A549 (cell line): ENCODE measurements at regions not wholly inside any gene's neighbourhood (a gene's known extent, or its start where the extent isn't known, plus 50 kb on each side); places are given as distances from the start of the nearest gene placed in this dataset.

ENCODE experiments used
- CHD2 ChIP-seq: fragments of 150-350 bp; IDR thresholded peaks from 2 replicates; pipeline ENCODE4 v1.6.1; 2014; ENCODE audit warnings: low read length; ENCODE audit not compliant: partially characterized antibody
- EP300 ChIP-seq, 2 experiments: fragments of >200 bp; sonication (Bioruptor Twin); formaldehyde crosslinking; IDR thresholded peaks; 2 replicates in 1 of 2; 3 replicates in 1 of 2; pipeline ENCODE4 v1.6.1; 2016 to 2017
- JUN ChIP-seq, 2 experiments: fragments of >200 bp; sonication (Bioruptor Twin); formaldehyde crosslinking; IDR thresholded peaks; 2 replicates in 1 of 2; 3 replicates in 1 of 2; pipeline ENCODE4 v1.6.1; 2016 to 2017
- KDM1A ChIP-seq: fragments of 200-600 bp; sonication (generic); IDR thresholded peaks from 2 replicates; pipeline ENCODE4 v1.6.1; 2016; ENCODE audit warnings: low read depth, mild to moderate bottlenecking
- NPAS2 ChIP-seq: fragments of 250-450 bp; sonication (Bioruptor Pico); IDR thresholded peaks from 2 replicates; pipeline ENCODE4 v1.8.0; 2022; ENCODE audit warnings: mild to moderate bottlenecking, moderate library complexity, borderline replicate concordance
- POLR2A ChIP-seq: IDR thresholded peaks from 2 replicates; pipeline ENCODE4 v1.6.1; 2012; ENCODE audit warnings: mild to moderate bottlenecking, low read length
- RAD21 ChIP-seq, 2 experiments: fragments of >200 bp in 1 of 2; sonication (Bioruptor Twin) in 1 of 2; formaldehyde crosslinking in 1 of 2; IDR thresholded peaks in 1 of 2; conservative IDR thresholded peaks in 1 of 2; 2 replicates in 1 of 2; 3 replicates in 1 of 2; pipeline ENCODE4 v1.6.1; 2012 to 2018; ENCODE audit warnings: inconsistent platforms in 1 of 2
- ZC3H11A ChIP-seq: fragments of 450-650 bp; IDR thresholded peaks from 2 replicates; pipeline ENCODE4 v1.6.1; 2014; ENCODE audit warnings: antibody characterized with exemption, mild to moderate bottlenecking
- TF ChIP-seq, protein P1 (sequence below): fragments of >200 bp; sonication (Bioruptor Twin); formaldehyde crosslinking; IDR thresholded peaks from 3 replicates; pipeline ENCODE4 v1.5.1; 2016
- TF ChIP-seq, protein P2 (sequence below): fragments of 450-650 bp; IDR thresholded peaks from 2 replicates; pipeline ENCODE4 v1.6.1; 2014; ENCODE audit warnings: antibody characterized with exemption

- TF ChIP-seq, protein P1, sequence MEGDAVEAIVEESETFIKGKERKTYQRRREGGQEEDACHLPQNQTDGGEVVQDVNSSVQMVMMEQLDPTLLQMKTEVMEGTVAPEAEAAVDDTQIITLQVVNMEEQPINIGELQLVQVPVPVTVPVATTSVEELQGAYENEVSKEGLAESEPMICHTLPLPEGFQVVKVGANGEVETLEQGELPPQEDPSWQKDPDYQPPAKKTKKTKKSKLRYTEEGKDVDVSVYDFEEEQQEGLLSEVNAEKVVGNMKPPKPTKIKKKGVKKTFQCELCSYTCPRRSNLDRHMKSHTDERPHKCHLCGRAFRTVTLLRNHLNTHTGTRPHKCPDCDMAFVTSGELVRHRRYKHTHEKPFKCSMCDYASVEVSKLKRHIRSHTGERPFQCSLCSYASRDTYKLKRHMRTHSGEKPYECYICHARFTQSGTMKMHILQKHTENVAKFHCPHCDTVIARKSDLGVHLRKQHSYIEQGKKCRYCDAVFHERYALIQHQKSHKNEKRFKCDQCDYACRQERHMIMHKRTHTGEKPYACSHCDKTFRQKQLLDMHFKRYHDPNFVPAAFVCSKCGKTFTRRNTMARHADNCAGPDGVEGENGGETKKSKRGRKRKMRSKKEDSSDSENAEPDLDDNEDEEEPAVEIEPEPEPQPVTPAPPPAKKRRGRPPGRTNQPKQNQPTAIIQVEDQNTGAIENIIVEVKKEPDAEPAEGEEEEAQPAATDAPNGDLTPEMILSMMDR, result no peak
- no peak for TF ChIP-seq RAD21 (conservative IDR thresholded peaks at IDR 0.05 in 1 of 2, IDR thresholded peaks at IDR 0.05 in 1 of 2)
- no peak for TF ChIP-seq KDM1A
- no peak for TF ChIP-seq NPAS2 (CRISPR knock-in tag)
- no peak for TF ChIP-seq POLR2A
- TF ChIP-seq CHD2, result no peak
- no peak for TF ChIP-seq JUN (IDR thresholded peaks at IDR 0.05)
- TF ChIP-seq, protein P2, sequence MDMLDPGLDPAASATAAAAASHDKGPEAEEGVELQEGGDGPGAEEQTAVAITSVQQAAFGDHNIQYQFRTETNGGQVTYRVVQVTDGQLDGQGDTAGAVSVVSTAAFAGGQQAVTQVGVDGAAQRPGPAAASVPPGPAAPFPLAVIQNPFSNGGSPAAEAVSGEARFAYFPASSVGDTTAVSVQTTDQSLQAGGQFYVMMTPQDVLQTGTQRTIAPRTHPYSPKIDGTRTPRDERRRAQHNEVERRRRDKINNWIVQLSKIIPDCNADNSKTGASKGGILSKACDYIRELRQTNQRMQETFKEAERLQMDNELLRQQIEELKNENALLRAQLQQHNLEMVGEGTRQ, result no peak
- TF ChIP-seq EP300 (IDR thresholded peaks at IDR 0.05), result no peak
- TF ChIP-seq ZC3H11A, result no peak
Observed at GRCh38 chr1:22276396-22276748, 133.5 kb upstream of the WNT4 start.
